Gastrocnemius medialis (tissue), 4 donors: ENCODE measurements at regions not wholly inside any gene's neighbourhood (a gene's known extent, or its start where the extent isn't known, plus 50 kb on each side); places are given as distances from the start of the nearest gene placed in this dataset.

Source experiments
- CTCF ChIP-seq, 5 experiments: fragments of 450-650 bp in 3 of 5; fragments of 200-600 bp in 2 of 5; sonication (generic) in 2 of 5; IDR thresholded peaks in 4 of 5; conservative IDR thresholded peaks in 1 of 5; 1 replicate in 4 of 5; 2 replicates in 1 of 5; pipeline ENCODE4 v1.5.1; 2016 to 2019; ENCODE audit warnings: antibody characterized with exemption in 5 of 5, mild to moderate bottlenecking in 3 of 5, moderate library complexity in 3 of 5
- POLR2A ChIP-seq, 2 donors: fragments of 450-650 bp; IDR thresholded peaks; one replicate each; pipeline ENCODE4 v1.6.1; 2017; ENCODE audit warnings: antibody characterized with exemption in 2 of 2, mild to moderate bottlenecking in 2 of 2, moderate library complexity in 2 of 2

GRCh38 chr1:56331207-56331891 lies 248.0 kb downstream of the PLPP3 start:
- TF ChIP-seq CTCF (IDR thresholded peaks at IDR 0.05 in 4 of 5, conservative IDR thresholded peaks at IDR 0.05 in 1 of 5): no peak
- no peak for TF ChIP-seq POLR2A (IDR thresholded peaks at IDR 0.05)
